Type B pancreatic cell (in vitro differentiated cells): ENCODE measurements at regions not wholly inside any gene's neighbourhood (a gene's known extent, or its start where the extent isn't known, plus 50 kb on each side); places are given as distances from the start of the nearest gene placed in this dataset.
"Not testable (repeated sequence)": the region's sequence is repeated elsewhere in the genome, so short reads cannot be mapped to it uniquely, and the experiment has no call there.

Experiments
- DNase-seq: peaks from one replicate; pipeline ENCODE4 v3.0.0; 2021; ENCODE audit warnings: mixed read lengths; ENCODE audit not compliant: unreplicated experiment; ENCODE audit errors: extremely low spot score
- H3K27ac Mint-ChIP-seq: 2 replicates; pipeline ENCODE4 v1.8.0; 2021; ENCODE audit warnings: mild to moderate bottlenecking, mixed read lengths
- H3K27me3 Mint-ChIP-seq: 2 replicates; pipeline ENCODE4 v1.8.0; 2021; ENCODE audit warnings: mixed read lengths
- H3K36me3 Mint-ChIP-seq: 2 replicates; pipeline ENCODE4 v1.8.0; 2021; ENCODE audit warnings: mixed read lengths
- H3K4me1 Mint-ChIP-seq: one replicate; pipeline ENCODE4 v1.8.0; 2021; ENCODE audit warnings: mixed read lengths; ENCODE audit not compliant: unreplicated experiment
- H3K4me3 Mint-ChIP-seq: 2 replicates; pipeline ENCODE4 v1.8.0; 2021; ENCODE audit warnings: mild to moderate bottlenecking, mixed read lengths
- H3K9me3 Mint-ChIP-seq: 2 replicates; pipeline ENCODE4 v1.8.0; 2021; ENCODE audit warnings: mixed read lengths
- TF ChIP-seq, protein P1 (sequence below): fragments of 200-600 bp; sonication (generic); conservative IDR thresholded peaks from 2 replicates; pipeline ENCODE4 v1.5.0; 2021; ENCODE audit warnings: antibody characterized with exemption, mild to moderate bottlenecking

DNA sequence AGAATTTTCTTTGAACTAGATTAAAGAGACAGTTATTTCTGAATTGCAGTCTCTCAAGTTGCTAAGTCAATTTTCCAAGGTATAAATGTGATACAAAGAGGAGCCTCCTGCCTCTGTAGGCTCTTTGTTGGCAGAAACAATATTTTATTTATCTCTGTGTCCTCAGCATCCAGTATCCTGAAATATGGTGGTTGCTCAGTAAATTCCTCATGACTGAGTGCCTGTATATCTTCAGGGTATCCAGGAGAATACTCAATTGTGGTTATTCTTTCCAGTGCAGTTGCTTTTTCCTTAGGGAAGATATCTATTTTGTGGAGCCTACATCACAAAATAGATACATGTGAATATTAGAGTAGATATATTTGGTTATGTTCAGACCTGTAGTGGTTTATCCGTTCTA, 144.8 kb upstream of the FERD3L start:
- no peaks in the 10 kb centered on the region for H3K27me3 Mint-ChIP-seq
- H3K9me3 Mint-ChIP-seq: no peaks in the 10 kb centered on the region
- H3K27ac Mint-ChIP-seq: no peak overlapping the region
- TF ChIP-seq, protein P1, sequence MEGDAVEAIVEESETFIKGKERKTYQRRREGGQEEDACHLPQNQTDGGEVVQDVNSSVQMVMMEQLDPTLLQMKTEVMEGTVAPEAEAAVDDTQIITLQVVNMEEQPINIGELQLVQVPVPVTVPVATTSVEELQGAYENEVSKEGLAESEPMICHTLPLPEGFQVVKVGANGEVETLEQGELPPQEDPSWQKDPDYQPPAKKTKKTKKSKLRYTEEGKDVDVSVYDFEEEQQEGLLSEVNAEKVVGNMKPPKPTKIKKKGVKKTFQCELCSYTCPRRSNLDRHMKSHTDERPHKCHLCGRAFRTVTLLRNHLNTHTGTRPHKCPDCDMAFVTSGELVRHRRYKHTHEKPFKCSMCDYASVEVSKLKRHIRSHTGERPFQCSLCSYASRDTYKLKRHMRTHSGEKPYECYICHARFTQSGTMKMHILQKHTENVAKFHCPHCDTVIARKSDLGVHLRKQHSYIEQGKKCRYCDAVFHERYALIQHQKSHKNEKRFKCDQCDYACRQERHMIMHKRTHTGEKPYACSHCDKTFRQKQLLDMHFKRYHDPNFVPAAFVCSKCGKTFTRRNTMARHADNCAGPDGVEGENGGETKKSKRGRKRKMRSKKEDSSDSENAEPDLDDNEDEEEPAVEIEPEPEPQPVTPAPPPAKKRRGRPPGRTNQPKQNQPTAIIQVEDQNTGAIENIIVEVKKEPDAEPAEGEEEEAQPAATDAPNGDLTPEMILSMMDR: no peak
- no peaks in the 10 kb centered on the region for H3K36me3 Mint-ChIP-seq
- H3K4me1 Mint-ChIP-seq: no peaks in the 10 kb centered on the region
- DNase-seq: no peak
- H3K4me3 Mint-ChIP-seq: no peak overlapping the region

DNA sequence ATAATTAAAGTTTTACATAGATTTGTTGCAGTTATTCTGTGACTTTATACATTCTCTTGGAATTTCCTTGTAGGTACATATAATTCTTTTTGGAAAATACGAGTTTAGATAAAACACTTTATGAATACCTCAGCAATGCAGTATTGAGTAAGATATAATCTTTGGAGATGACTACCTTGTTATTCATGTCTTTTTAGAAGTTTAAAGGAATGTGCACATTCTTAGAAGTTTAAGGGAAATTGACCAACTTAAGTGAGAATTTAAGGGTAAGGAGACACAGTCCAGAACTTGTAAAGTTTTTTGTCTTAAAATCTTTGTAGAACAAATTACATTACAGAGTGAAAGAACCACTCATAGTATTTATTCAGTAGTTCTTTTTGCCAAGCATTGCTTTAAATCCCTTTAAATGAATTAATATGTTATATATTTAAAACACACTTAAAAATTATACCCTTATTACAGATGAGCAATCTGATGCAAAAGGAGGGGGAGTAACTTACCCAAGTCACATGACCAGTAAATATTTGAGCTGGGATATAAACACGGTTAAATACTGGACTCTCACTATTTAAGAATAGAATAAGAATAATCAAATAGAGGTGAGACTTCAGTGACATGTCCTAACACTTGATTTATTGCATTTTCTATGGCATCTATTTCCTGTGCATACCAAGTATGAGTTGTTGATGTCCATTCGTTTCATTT, 139.5 kb upstream of the FERD3L start:
- no peaks in the 10 kb centered on the region for H3K9me3 Mint-ChIP-seq
- no peaks in the 10 kb centered on the region for H3K27me3 Mint-ChIP-seq
- DNase-seq: no peak
- no peak overlapping the region for H3K4me3 Mint-ChIP-seq
- TF ChIP-seq, protein P1: no peak
- H3K4me1 Mint-ChIP-seq: no peaks in the 10 kb centered on the region
- no peaks in the 10 kb centered on the region for H3K36me3 Mint-ChIP-seq
- no peak overlapping the region for H3K27ac Mint-ChIP-seq

DNA sequence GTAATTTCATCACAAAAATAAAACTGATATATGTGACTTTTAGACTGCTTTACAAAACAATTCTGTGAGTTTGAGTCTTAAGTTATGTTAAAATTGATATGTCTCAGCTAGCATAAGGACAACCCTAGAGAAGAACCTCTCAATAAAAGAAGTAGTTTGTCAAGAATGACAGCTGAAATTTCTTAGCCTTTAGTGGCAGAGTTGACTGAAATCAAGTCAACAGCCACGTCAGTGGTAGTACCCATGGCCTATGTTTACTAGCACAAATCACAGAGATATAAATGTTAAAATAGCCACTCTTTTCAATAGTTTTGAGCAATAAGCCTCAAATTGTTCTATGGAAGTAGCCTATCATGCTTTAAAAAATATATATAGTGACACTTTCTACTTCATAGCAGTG, 138.9 kb upstream of the FERD3L start:
- no peaks in the 10 kb centered on the region for H3K4me1 Mint-ChIP-seq
- H3K27me3 Mint-ChIP-seq: no peaks in the 10 kb centered on the region
- no peaks in the 10 kb centered on the region for H3K36me3 Mint-ChIP-seq
- no peaks in the 10 kb centered on the region for H3K9me3 Mint-ChIP-seq
- no peak overlapping the region for H3K27ac Mint-ChIP-seq
- DNase-seq: no peak
- TF ChIP-seq, protein P1: no peak
- no peak overlapping the region for H3K4me3 Mint-ChIP-seq

DNA sequence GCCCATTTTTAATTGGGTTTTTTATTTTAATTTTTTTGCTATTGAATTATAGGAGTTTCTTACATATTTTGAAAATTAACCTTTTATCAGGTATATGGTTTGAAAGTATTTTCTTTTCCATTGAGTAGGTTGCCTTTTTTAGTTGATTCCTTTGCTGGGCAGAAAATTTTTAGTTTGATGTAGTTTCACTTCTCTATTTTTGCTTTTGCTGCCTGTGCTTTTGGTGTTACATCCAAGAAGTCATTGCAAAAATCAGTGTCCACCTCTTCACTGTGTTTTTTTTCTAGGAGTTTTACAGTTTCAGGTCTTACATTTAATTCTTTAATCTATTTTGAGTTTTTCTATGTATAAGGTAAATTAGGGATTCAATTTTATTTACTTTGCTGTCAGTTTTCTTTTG, 129.8 kb upstream of the FERD3L start:
- Mint-ChIP-seq H3K4me1 (no peaks in the 10 kb centered on the region), H3K27me3 (no peaks in the 10 kb centered on the region), H3K9me3 (no peaks in the 10 kb centered on the region), H3K27ac (no peak overlapping the region), H3K36me3 (no peaks in the 10 kb centered on the region), H3K4me3 (no peak overlapping the region)
- TF ChIP-seq, protein P1: no peak
- no peak for DNase-seq

DNA sequence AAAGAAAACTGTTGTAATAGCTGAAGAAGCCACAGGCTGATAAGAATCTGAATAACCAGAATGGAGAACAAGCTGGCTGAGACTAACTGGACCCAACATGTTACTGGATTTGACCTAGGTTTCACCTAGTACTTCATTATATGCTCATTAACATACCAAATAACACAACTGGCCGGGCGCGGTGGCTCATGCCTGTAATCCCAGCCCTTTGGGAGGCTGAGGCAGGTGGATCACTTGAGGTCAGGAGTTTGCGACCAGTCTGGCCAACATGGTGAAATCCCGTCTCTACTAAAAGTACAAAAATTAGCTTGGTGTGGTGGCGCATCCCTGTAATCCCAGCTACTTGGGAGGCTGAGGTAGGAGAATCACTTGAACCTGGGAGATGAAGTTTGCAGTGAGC, 127.1 kb upstream of the FERD3L start:
- not testable (repeated sequence) for H3K27me3 Mint-ChIP-seq, H3K36me3 Mint-ChIP-seq, H3K4me1 Mint-ChIP-seq, DNase-seq, H3K9me3 Mint-ChIP-seq, H3K27ac Mint-ChIP-seq, H3K4me3 Mint-ChIP-seq

DNA sequence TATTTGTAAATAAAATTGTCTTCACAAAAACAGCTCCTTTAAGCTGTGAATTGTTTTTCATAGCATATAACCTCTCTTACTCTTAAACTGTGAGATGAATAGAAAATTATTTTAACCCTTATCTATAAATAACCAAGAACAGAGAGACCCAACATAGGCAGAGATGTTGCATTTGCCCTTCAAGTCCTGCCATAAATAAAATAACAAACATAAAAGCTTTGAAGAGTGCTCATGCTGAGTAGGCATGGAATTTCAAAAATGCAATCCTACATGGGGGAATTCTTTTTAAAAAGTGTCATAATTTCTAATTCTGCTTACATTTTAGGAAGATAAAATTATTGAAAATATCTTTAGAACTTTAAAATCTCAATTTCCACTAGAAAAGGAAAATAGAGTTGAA, 124.1 kb upstream of the FERD3L start:
- no peak overlapping the region for H3K4me3 Mint-ChIP-seq
- no peaks in the 10 kb centered on the region for H3K4me1 Mint-ChIP-seq
- no peaks in the 10 kb centered on the region for H3K27me3 Mint-ChIP-seq
- DNase-seq: no peak
- H3K9me3 Mint-ChIP-seq: no peaks in the 10 kb centered on the region
- H3K36me3 Mint-ChIP-seq: no peaks in the 10 kb centered on the region
- TF ChIP-seq, protein P1: no peak
- H3K27ac Mint-ChIP-seq: no peak overlapping the region
